Left lung (tissue), 4 donors: ENCODE measurements at regions not wholly inside any gene's neighbourhood (a gene's known extent, or its start where the extent isn't known, plus 50 kb on each side); places are given as distances from the start of the nearest gene placed in this dataset.

Experiments
- ATAC-seq: fragments of 200-7000 bp; cut with Tn5 transposase; one replicate; pipeline ENCODE4 v1.9.1; 2020; ENCODE audit warnings: moderate library complexity
- DNase-seq, 4 donors: peaks; one replicate each; pipeline ENCODE4 v3.0.0-alpha.2; 2013 to 2020
- H3K27ac ChIP-seq, 2 donors: fragments of 200-600 bp; sonication (generic) in 1 of 2; one replicate each; pipeline versions ENCODE4 v1.5.0 to v1.8.0; 2020 to 2021
- H3K27me3 ChIP-seq, 2 donors: fragments of 200-600 bp; sonication (generic) in 1 of 2; one replicate each; pipeline versions ENCODE4 v1.5.0 to v1.8.0; 2020 to 2021
- H3K36me3 ChIP-seq, 2 donors: fragments of 200-600 bp; sonication (generic) in 1 of 2; one replicate each; pipeline versions ENCODE4 v1.5.0 to v1.8.0; 2020 to 2021
- H3K4me1 ChIP-seq, 2 donors: fragments of 200-600 bp; one replicate each; pipeline ENCODE4 v1.8.0; 2021
- H3K4me3 ChIP-seq, 2 donors: fragments of 200-600 bp; sonication (generic) in 1 of 2; one replicate each; pipeline versions ENCODE4 v1.5.0 to v1.8.0; 2020 to 2021; ENCODE audit warnings: mild to moderate bottlenecking in 1 of 2
- H3K9me3 ChIP-seq, 2 donors: fragments of 200-600 bp; sonication (generic) in 1 of 2; one replicate each; pipeline versions ENCODE4 v1.5.0 to v1.8.0; 2020 to 2021
- intact Hi-C, 2 donors: fragments of 100-400 bp; cut with DNase I; formaldehyde crosslinking; loops; one replicate each; pipeline versions ENCODE4 v1.11.2 to v1.14.2; 2022
- TF ChIP-seq, protein P1 (sequence below), 2 donors: fragments of 200-600 bp; sonication (generic) in 1 of 2; IDR thresholded peaks; one replicate each; pipeline versions ENCODE4 v1.5.0 to v1.8.0; 2021; ENCODE audit warnings: antibody characterized with exemption in 2 of 2
- donor health status: DM: no; HTN: yes; CAD: no.
- donor health status: DM: no; HTN: no; CAD: no.

GRCh38 chr1:4476394-4476793 lies 178.0 kb upstream of the AJAP1 start:
- Histone ChIP-seq H3K9me3 (peaks cover 0 to 24% of the 10 kb centered on the region in 2 donors), H3K36me3 (no peaks in the 10 kb centered on the region), H3K27ac (no peak overlapping the region), H3K4me1 (no peaks in the 10 kb centered on the region), H3K27me3 (peaks cover 0 to 4% of the 10 kb centered on the region in 2 donors), H3K4me3 (no peak overlapping the region)
- DNase-seq = no peak
- TF ChIP-seq, protein P1, sequence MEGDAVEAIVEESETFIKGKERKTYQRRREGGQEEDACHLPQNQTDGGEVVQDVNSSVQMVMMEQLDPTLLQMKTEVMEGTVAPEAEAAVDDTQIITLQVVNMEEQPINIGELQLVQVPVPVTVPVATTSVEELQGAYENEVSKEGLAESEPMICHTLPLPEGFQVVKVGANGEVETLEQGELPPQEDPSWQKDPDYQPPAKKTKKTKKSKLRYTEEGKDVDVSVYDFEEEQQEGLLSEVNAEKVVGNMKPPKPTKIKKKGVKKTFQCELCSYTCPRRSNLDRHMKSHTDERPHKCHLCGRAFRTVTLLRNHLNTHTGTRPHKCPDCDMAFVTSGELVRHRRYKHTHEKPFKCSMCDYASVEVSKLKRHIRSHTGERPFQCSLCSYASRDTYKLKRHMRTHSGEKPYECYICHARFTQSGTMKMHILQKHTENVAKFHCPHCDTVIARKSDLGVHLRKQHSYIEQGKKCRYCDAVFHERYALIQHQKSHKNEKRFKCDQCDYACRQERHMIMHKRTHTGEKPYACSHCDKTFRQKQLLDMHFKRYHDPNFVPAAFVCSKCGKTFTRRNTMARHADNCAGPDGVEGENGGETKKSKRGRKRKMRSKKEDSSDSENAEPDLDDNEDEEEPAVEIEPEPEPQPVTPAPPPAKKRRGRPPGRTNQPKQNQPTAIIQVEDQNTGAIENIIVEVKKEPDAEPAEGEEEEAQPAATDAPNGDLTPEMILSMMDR (IDR thresholded peaks at IDR 0.05) = no peak
- intact Hi-C loops = no loop called here
- ATAC-seq = no peak

GRCh38 chr1:4481451-4481850 lies 173.0 kb upstream of the AJAP1 start:
- no peak for ATAC-seq
- intact Hi-C loops = no loop called here
- TF ChIP-seq, protein P1 (IDR thresholded peaks at IDR 0.05) = no peak
- H3K4me3 ChIP-seq = no peak overlapping the region
- peaks cover 0 to 12% of the 10 kb centered on the region in 2 donors for H3K9me3 ChIP-seq
- no peak overlapping the region for H3K27ac ChIP-seq
- no peak for DNase-seq
- H3K4me1 ChIP-seq = no peaks in the 10 kb centered on the region
- H3K36me3 ChIP-seq = no peaks in the 10 kb centered on the region
- H3K27me3 ChIP-seq = peaks cover 0 to 15% of the 10 kb centered on the region in 2 donors

- ATAC-seq (no peak), DNase-seq (no peak)
Observed at GRCh38 chr1:4482526-4482925, 171.9 kb upstream of the AJAP1 start.

GRCh38 chr1:4483021-4483625 lies 171.3 kb upstream of the AJAP1 start:
- TF ChIP-seq, protein P1 (IDR thresholded peaks at IDR 0.05) = no peak
- intact Hi-C loops = no loop called here
- no peaks in the 10 kb centered on the region for H3K4me1 ChIP-seq
- no peak overlapping the region for H3K27ac ChIP-seq
- H3K4me3 ChIP-seq = no peak overlapping the region
- H3K9me3 ChIP-seq = no peaks in the 10 kb centered on the region
- DNase-seq = no peak
- ATAC-seq = no peak
- H3K27me3 ChIP-seq = peaks cover 0 to 22% of the 10 kb centered on the region in 2 donors
- H3K36me3 ChIP-seq = no peaks in the 10 kb centered on the region

More at GRCh38 chr1:4482526-4482925, 171.9 kb upstream of the AJAP1 start:
- H3K36me3 ChIP-seq = no peaks in the 10 kb centered on the region
- H3K9me3 ChIP-seq = peaks cover 0 to 1% of the 10 kb centered on the region in 2 donors
- no peak overlapping the region for H3K4me3 ChIP-seq
- H3K27ac ChIP-seq = no peak overlapping the region
- TF ChIP-seq, protein P1 (IDR thresholded peaks at IDR 0.05) = no peak
- no peaks in the 10 kb centered on the region for H3K4me1 ChIP-seq
- intact Hi-C loops = no loop called here
- H3K27me3 ChIP-seq = peaks cover 0 to 19% of the 10 kb centered on the region in 2 donors

DNA sequence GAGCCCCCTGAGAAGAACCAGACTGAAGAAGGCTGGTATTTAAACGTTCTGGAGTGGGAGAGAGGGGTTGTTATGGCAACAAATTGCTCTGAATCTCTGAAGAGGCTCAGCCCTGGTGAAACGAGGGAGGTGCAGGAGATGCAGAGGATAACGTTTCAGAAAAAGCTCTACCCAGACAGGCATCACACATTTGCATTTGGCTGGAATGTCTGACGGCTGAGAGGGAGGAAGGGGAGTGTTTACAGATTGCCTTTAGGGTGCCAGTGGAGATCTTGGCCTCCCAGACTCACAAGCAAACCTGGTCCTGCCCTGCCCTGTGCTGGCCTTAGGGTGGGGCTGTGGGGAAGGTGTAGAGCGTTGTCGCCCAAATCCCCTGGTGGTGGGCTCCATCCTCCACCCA lies 169.0 kb upstream of the AJAP1 start:
- TF ChIP-seq, protein P1 (IDR thresholded peaks at IDR 0.05) = no peak
- no peak for ATAC-seq
- H3K4me3 ChIP-seq = no peak overlapping the region
- H3K27ac ChIP-seq = no peak overlapping the region
- H3K9me3 ChIP-seq = no peaks in the 10 kb centered on the region
- intact Hi-C loops = no loop called here
- DNase-seq = no peak
- H3K4me1 ChIP-seq = no peaks in the 10 kb centered on the region
- peaks cover 0 to 36% of the 10 kb centered on the region in 2 donors for H3K27me3 ChIP-seq
- H3K36me3 ChIP-seq = no peaks in the 10 kb centered on the region
